ENCODE measurements at regions not wholly inside any gene's neighbourhood (a gene's known extent, or its start where the extent isn't known, plus 50 kb on each side); places are given as distances from the start of the nearest gene placed in this dataset.
A peak's percentile ranks its signal among the peaks of the same experiment; 100 is the strongest.

DNA sequence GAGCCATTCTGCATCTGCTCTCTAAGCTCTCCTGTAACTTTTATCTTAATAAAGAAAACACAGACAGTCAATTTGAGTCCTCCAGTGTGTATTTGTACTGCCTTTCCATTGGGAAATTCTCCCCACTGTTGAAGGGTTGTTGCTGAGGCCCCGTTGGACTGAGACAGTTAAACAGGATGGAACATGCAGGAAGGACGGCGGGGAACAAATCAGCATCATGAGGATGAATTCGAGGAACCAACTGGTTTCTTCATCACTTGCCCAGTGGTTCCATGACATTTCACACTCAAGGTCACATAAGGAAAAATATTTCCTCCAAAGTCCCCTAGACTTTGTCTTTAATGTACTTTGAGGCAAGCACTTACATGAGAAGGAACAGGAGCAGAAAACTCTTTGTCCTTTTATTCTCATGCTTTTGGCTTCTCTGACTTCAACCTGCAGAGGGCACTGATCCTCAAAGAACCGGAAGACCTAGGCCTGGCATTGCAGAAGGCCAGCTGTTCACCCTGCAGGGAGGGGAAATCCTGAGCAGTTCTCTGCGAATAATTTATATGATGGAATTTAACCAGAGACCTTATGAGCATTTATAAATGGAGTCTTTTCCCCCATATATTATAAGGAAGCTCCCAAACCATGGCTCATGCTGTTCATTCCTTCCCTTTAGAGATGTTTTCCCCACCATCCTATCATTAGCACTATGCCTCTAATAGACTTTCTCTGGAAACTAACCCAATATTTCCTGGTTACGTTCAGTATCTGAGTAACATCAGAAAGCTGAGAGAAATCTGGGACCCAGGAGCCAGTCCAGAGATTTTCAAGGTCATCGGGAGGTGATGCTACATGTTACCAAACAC lies 55.2 kb upstream of the ADGRF1 start:
- Histone ChIP-seq H3K4me3 (no peak overlapping the region), H3K4me1 (peaks cover 6 to 7% of the 10 kb centered on the region in 2 donors), H3K9me3 (no peaks in the 10 kb centered on the region), H3K36me3 (no peaks in the 10 kb centered on the region), H3K27me3 (no peaks in the 10 kb centered on the region), H3K27ac (no peak overlapping the region)
- ATAC-seq (peak; percentile 93), DNase-seq (peak in 3 of 4 donors; percentile 50 to 80 (median 57))
- intact Hi-C loops (cut with DNase I), result no loop called here
- TF ChIP-seq, protein P1, sequence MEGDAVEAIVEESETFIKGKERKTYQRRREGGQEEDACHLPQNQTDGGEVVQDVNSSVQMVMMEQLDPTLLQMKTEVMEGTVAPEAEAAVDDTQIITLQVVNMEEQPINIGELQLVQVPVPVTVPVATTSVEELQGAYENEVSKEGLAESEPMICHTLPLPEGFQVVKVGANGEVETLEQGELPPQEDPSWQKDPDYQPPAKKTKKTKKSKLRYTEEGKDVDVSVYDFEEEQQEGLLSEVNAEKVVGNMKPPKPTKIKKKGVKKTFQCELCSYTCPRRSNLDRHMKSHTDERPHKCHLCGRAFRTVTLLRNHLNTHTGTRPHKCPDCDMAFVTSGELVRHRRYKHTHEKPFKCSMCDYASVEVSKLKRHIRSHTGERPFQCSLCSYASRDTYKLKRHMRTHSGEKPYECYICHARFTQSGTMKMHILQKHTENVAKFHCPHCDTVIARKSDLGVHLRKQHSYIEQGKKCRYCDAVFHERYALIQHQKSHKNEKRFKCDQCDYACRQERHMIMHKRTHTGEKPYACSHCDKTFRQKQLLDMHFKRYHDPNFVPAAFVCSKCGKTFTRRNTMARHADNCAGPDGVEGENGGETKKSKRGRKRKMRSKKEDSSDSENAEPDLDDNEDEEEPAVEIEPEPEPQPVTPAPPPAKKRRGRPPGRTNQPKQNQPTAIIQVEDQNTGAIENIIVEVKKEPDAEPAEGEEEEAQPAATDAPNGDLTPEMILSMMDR (IDR thresholded peaks at IDR 0.05), result peak; percentile 54 to 62

DNA sequence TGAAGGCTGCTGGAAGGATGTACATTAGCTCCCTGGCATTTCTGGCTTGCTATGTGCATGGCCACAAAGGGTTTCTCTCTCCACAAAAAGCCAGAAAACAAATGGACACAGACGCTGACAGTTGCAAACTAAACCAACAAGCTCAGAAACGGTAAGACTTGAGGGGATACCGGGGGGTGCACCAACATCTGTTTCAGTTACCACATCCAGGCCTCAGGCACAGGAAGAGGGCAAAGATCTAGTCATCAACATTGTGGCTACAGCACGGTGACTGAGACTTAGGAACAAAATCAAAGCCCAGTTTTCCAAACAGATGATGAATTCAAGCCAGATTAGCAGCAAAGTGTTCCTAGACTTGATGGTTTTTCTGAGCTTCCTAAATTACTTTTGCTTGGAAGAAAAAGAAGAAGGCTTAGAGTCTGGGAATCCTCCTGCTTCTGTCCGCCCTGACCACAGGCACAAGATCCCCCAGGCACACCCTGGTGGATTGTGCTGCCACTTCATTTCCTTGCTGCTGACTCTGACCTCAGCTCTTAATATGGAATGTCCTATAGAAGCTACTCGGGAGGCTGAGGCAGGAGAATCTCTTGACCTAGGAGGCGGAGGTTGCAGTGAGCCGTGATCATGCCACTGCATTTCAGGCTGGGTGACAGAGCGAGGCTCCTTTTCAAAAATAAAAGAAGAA lies 54.2 kb upstream of the ADGRF1 start:
- DNase-seq (no peak), ATAC-seq (no peak)
- TF ChIP-seq, protein P1 (IDR thresholded peaks at IDR 0.05), result no peak
- no peaks in the 10 kb centered on the region for H3K36me3 ChIP-seq
- no peak overlapping the region for H3K27ac ChIP-seq
- intact Hi-C loops (cut with DNase I), result no loop called here
- H3K9me3 ChIP-seq, result no peaks in the 10 kb centered on the region
- no peaks in the 10 kb centered on the region for H3K27me3 ChIP-seq
- H3K4me3 ChIP-seq, result no peak overlapping the region
- peaks cover 6 to 7% of the 10 kb centered on the region in 2 donors for H3K4me1 ChIP-seq

DNA sequence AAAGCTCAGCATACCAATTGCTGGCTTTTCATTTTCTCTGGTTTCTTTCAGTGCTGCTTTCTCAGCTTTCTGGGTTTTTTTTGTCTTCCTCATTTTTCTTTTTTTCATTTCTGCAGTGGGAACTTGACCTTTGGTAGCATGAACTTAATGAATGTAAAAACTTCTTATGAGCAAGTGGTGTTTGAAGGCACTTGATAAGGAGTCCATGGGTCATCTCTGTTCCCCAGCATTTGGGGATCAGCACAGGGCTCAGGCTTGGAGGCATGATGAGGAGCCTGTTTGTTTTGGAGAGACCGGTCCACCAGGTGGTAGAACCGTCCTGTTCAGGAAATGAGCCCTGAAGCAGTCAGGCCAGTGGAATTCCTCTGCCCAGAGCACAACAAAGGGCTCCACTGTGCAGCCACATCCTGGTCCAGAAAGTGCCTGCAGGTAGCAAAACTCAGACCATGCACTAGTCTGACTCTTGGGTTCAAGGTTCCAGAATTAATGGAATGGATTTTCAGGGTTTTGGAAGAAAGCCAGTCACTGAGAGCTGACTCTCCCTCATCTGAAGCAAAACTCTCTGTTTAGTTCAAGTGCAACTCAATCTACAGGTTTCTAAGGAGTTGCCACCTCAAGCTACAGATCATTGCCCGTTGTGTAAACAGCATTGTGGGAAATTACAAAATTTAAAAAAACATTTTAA lies 52.3 kb upstream of the ADGRF1 start:
- no peaks in the 10 kb centered on the region for H3K9me3 ChIP-seq
- intact Hi-C loops (cut with DNase I), result no loop called here

DNA sequence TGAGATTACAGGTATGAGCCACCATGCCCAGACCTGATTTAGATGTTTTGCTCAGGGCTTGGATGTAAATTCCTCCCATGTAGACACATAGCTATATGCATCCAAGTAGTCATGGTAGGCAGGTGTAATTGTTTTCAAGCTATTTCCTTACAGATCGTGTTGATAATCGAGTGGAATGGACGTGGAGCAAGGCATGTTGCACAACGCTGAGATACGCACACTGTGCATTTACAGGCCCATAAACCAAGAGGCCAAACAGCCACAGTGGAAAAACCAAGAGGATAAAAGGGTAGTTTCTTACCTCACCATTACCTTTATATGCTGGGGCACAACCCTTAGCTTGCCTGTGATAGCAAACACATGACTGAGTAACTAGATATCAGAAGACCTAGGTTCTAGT lies 51.0 kb upstream of the ADGRF1 start:
- H3K4me1 ChIP-seq, result peaks cover 6 to 7% of the 10 kb centered on the region in 2 donors
- no peak overlapping the region for H3K4me3 ChIP-seq
- no peaks in the 10 kb centered on the region for H3K27me3 ChIP-seq
- no peak overlapping the region for H3K27ac ChIP-seq
- ATAC-seq (no peak), DNase-seq (no peak)
- H3K36me3 ChIP-seq, result no peaks in the 10 kb centered on the region
- intact Hi-C loops (cut with DNase I), result no loop called here
- TF ChIP-seq, protein P1 (IDR thresholded peaks at IDR 0.05), result no peak
- no peaks in the 10 kb centered on the region for H3K9me3 ChIP-seq

More for the DNA sequence above, 52.3 kb upstream of the ADGRF1 start:
- DNase-seq (no peak), ATAC-seq (peak; percentile 71)
- Histone ChIP-seq H3K36me3 (no peaks in the 10 kb centered on the region), H3K4me3 (no peak overlapping the region), H3K4me1 (peaks cover 6 to 7% of the 10 kb centered on the region in 2 donors), H3K27me3 (no peaks in the 10 kb centered on the region), H3K27ac (no peak overlapping the region)
- TF ChIP-seq, protein P1 (IDR thresholded peaks at IDR 0.05), result no peak

All from left lung (tissue), 4 donors.